HPDE6-E6E7 (cell line): ENCODE measurements at regions not wholly inside any gene's neighbourhood (a gene's known extent, or its start where the extent isn't known, plus 50 kb on each side); places are given as distances from the start of the nearest gene placed in this dataset.

Source experiments
- DNase-seq: peaks from one replicate; pipeline ENCODE4 v3.0.0; 2011; ENCODE audit warnings: missing footprints; ENCODE audit errors: extremely low spot score

DNA sequence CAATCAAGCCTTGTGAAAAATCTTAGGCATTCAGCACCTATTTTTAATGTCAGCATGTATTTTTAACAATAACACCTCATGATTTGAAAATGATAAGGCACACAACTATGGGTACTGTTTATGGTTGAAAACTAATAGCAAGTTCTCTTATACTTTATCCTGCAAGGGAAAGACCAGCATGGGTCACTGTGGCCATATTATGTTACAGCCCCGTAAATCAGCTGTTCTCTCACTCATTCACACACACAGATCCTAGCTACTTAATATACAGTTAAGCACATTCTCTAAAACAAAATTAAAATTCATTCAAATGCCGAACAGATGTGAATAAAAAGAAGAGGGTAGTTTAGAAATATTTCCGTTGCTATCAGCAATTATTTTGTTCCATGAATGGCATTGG is 224.4 kb downstream of the OGFRL1 start:
- DNase-seq: no peak

GRCh38 chr6:71523548-71523947 is 234.9 kb downstream of the OGFRL1 start:
- DNase-seq: no peak

DNA sequence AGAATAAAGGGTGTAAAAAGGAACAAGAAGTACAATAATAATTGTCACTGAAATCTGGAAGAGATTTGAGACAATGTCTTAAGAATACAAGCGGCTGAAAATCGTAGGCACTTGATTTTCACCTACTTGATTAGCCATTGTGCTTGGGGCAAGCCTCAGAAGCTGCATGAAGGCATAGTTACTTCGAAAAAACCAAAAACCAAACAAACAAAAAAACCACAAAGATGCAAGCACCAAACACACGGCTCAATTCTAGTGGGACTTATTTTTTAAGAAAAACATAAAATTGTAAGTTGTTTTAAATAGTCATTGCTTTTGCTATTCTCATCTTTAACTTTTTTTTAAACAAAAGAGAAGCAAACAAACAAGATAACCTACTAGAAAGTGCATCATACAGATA is 235.6 kb downstream of the OGFRL1 start:
- DNase-seq: no peak

DNA sequence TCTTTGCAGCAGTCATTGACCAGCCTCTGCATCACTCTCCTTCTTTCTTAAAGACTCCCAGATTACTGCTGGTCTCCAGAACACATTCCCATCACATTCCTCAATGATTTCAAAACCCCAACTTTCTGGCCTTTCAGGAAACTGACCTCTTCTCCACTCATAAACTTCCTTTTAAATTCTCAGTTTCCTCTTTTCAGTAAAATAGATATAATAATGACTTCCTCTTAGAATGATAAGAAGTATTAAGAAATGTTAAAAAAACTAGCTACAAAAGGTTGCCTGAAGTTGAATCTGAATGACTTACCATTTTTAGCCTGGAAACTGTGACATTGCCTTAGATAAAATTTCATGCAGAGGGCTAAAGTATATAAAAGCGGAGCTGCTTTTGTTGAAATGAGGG is 239.3 kb downstream of the OGFRL1 start:
- no peak for DNase-seq

- no peak for DNase-seq
These were observed 240.4 kb downstream of the OGFRL1 start for GRCh38 chr6:71529026-71529425.

- DNase-seq: no peak
These were observed 241.2 kb downstream of the OGFRL1 start for GRCh38 chr6:71529769-71530168.

GRCh38 chr6:71531006-71531405 is 242.4 kb downstream of the OGFRL1 start:
- DNase-seq: no peak

DNA sequence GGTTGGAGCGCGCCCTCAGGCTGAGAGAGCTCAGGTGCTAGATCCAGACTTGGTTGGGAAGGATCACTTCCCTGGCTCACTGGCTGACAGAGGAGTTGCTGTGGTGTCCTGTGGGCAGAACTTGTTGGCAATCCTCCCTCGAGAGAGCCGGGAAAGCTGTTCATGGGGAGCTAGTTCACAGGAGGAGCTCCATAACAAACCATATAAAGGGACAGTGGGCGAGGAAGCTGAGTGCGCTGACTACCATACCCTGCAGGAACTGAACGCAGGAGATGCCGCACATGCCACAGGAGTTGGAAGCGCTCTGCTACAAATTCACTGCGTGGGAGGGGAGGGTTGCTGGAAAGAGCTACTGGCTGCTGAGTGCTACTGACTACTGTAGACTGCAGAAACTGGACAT is 243.2 kb downstream of the OGFRL1 start:
- no peak for DNase-seq

GRCh38 chr6:71533939-71534379 is 245.3 kb downstream of the OGFRL1 start:
- DNase-seq: no peak

- DNase-seq: no peak
These were observed 246.3 kb downstream of the OGFRL1 start for GRCh38 chr6:71534921-71535320.

DNA sequence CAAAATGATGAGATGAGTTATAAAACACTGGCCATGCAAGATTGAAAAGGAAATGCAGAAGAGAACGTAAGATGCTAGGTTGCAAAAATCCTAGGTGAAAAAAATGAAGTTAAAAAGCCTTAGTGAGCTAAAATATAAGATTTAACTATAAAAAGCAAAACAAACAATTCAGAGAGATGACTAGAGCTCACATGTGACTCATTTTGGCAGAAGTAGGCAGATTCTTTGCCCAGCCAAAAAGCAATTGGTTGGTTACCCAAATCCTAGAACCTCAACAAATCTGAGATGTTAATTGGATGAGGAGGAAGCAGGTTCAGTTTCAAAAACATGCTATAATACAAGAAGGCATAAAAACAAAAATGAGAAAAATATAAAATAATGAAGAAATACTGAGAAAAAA is 249.1 kb downstream of the OGFRL1 start:
- no peak for DNase-seq

- DNase-seq: no peak
These were observed 255.4 kb downstream of the OGFRL1 start for GRCh38 chr6:71544028-71544427.

DNA sequence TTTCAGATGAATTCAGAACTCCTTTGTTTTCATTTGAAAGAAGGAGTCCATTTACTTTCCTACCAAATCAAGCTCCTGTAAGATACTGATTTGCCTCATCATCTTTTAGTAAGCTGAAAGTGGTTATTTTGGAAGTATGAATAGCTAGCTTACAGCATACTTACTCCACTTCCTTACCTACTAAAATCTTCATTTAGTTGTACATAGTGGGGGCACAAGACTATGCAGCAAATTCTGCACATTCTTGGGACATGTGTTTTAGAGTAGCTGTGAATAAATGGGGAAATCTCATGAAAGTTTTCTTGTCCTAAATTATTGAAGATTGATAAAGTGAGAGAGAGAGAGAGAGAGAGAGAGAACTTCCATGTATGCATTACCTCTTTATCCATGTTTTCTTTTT is 256.3 kb downstream of the OGFRL1 start:
- DNase-seq: no peak

- DNase-seq: no peak
These were observed 257.3 kb downstream of the OGFRL1 start for GRCh38 chr6:71545905-71546304.

- DNase-seq: no peak
These were observed 263.2 kb downstream of the OGFRL1 start for GRCh38 chr6:71551798-71552197.

- DNase-seq: no peak
These were observed 267.5 kb downstream of the OGFRL1 start for GRCh38 chr6:71556141-71556540.

DNA sequence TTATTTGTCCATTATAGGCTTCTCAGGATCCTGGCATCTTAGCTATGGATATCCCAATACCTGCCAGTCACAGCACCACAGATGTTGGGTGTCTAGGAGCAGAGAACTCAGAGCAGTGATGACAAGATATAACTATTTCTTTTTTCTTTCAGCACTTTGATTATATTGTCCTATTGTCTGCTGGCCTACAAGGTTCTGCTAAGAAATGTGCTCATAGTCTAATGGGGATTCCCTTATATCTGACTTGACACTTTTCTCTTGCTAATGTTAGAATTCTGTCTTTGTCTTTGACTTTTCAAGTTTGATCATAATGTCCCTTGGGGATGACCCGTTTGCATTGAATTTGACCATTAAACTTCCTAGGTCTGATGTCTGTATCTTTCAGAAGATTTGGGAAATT is 270.4 kb downstream of the OGFRL1 start:
- DNase-seq: no peak

DNA sequence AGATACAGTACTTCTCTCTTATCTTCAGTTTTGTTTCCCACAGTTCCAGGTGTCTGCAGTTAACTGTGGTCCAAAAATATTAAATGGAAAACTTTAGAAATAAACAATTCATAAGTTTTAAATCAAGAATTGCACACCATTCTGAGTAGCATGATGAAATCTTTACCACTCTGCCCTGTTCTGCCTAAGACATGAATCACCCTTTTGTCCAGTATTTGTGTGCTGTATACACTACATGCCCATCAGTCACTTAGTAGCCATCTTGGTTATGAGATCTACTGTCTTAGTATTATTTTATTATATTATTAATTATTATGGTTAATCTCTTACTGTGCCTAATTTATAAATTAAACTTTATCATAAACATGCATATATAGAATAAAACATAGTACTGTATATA is 279.0 kb downstream of the OGFRL1 start:
- no peak for DNase-seq

DNA sequence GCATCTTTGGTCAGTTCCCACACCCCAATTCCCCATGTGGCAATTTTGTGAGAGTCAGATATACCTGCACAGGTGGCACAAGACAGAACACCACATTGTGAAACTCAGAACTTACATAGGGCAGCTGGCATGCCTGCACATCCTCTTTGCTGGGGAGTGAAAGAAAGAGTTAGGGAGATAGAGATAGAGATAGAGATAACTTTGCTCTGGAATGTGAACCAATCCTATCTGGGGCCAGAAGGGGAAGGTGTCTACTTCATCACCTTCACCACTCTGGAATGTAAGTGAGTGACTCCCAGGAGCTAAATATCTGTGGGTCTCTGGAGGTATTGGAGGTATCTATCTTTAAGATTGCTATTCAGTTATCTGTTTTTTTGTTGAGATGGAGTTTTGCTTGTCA is 289.2 kb downstream of the OGFRL1 start:
- no peak for DNase-seq

GRCh38 chr6:71579902-71580301 is 291.3 kb downstream of the OGFRL1 start:
- DNase-seq: no peak

GRCh38 chr6:71582820-71583219 is 294.2 kb downstream of the OGFRL1 start:
- no peak for DNase-seq

DNA sequence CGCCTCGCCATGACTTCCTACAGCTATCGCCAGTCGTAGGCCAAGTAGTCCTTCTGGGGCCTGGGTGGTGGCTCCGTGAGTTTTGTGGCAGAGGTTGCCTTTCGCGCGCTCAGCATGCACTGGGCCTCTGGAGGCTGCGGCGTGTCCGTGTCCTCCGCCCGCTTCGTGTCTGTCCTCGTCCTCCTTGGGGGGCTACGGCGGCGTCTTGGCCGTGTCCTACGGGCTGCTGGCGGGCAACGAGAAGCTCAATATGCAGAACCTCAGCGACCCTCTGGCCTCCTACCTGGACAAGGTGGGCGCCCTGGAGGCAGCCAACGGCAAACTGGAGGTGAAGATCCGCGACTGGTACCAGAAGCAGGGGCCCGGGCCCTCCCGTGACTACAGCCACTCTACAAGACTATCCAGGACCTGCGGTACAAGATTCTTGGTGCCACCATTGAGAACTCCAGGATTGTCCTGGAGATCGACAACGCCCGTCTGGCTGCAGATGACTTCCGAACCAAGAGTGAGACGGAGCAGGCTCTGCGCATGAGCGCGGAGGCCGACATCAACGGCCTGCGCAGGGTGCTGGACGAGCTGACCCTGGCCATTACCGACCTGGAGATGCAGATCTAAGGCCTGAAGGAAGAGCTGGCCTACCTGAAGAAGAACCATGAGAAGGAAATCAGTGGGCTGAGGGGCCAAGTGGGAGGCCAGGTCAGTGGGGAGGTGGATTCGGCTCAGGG is 296.3 kb downstream of the OGFRL1 start:
- DNase-seq: no peak

- DNase-seq: no peak
These were observed 296.9 kb downstream of the OGFRL1 start for GRCh38 chr6:71585472-71585871.

DNA sequence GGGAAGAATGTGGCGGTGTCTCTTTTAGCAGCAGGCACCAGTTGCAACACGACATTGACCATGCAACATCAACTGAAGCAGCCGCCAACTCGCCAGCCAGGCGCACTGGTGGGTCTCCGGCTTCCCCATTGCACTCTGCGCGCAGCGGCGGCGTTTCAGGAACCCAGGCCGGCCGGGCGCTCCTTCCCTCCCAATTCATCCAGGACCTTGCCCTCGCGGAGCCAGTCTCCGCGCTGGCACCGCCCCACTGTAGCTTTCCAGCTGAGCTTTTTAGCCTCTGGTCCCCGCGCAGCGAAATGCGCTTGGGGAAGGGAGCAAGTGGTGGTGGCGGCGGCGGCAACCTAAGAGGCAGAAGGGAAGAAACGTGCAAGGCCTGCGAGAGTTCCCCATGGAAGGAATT is 297.9 kb upstream of the RIMS1 start:
- no peak for DNase-seq
